Nephron progenitor cell (in vitro differentiated cells): ENCODE measurements at regions not wholly inside any gene's neighbourhood (a gene's known extent, or its start where the extent isn't known, plus 50 kb on each side); places are given as distances from the start of the nearest gene placed in this dataset.

ENCODE experiments used
- DNase-seq: peaks from one replicate; pipeline ENCODE4 v3.0.0; 2021
- H3K27ac Mint-ChIP-seq: 2 replicates; pipeline ENCODE4 v1.8.0; 2021; ENCODE audit warnings: mild to moderate bottlenecking, moderate library complexity, mixed read lengths
- H3K27me3 Mint-ChIP-seq: 2 replicates; pipeline ENCODE4 v1.8.0; 2021; ENCODE audit warnings: mild to moderate bottlenecking, low read depth, mixed read lengths; ENCODE audit not compliant: poor library complexity
- H3K36me3 Mint-ChIP-seq: 2 replicates; pipeline ENCODE4 v1.8.0; 2021; ENCODE audit warnings: low read depth, mixed read lengths
- H3K4me1 Mint-ChIP-seq: 2 replicates; pipeline ENCODE4 v1.8.0; 2021; ENCODE audit warnings: mixed read lengths
- H3K4me3 Mint-ChIP-seq: 2 replicates; pipeline ENCODE4 v1.8.0; 2021; ENCODE audit warnings: mild to moderate bottlenecking, moderate library complexity, mixed read lengths
- H3K9me3 Mint-ChIP-seq: 2 replicates; pipeline ENCODE4 v1.8.0; 2021; ENCODE audit warnings: mild to moderate bottlenecking, moderate library complexity, mixed read lengths
- TF ChIP-seq, protein P1 (sequence below): fragments of 200-600 bp; sonication (generic); IDR thresholded peaks from 2 replicates; pipeline ENCODE4 v1.5.0; 2021; ENCODE audit warnings: antibody characterized with exemption

DNA sequence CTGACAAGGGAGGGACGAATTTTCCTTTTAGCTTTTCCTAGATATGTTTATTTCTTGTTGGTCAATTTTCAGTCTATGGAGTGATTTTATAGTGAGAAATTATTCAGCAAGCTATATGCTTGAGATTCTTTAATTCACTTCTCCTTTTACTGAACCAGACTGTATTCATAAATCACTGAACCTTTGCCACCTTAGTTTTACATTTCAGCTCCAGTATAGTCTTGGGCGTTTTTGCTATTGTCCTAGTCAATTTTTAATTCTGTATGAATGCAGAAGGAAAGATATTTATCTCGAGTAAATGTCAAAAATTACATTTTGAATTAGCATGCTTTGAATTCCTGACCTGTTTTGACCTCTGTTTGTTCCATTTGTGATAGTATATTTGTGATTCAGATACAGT, 468.9 kb downstream of the IPMK start:
- Mint-ChIP-seq H3K27me3 (no peaks in the 10 kb centered on the region), H3K4me1 (no peaks in the 10 kb centered on the region), H3K36me3 (no peaks in the 10 kb centered on the region), H3K27ac (no peak overlapping the region), H3K4me3 (no peak overlapping the region), H3K9me3 (no peaks in the 10 kb centered on the region)
- TF ChIP-seq, protein P1, sequence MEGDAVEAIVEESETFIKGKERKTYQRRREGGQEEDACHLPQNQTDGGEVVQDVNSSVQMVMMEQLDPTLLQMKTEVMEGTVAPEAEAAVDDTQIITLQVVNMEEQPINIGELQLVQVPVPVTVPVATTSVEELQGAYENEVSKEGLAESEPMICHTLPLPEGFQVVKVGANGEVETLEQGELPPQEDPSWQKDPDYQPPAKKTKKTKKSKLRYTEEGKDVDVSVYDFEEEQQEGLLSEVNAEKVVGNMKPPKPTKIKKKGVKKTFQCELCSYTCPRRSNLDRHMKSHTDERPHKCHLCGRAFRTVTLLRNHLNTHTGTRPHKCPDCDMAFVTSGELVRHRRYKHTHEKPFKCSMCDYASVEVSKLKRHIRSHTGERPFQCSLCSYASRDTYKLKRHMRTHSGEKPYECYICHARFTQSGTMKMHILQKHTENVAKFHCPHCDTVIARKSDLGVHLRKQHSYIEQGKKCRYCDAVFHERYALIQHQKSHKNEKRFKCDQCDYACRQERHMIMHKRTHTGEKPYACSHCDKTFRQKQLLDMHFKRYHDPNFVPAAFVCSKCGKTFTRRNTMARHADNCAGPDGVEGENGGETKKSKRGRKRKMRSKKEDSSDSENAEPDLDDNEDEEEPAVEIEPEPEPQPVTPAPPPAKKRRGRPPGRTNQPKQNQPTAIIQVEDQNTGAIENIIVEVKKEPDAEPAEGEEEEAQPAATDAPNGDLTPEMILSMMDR, result no peak
- DNase-seq, result no peak

DNA sequence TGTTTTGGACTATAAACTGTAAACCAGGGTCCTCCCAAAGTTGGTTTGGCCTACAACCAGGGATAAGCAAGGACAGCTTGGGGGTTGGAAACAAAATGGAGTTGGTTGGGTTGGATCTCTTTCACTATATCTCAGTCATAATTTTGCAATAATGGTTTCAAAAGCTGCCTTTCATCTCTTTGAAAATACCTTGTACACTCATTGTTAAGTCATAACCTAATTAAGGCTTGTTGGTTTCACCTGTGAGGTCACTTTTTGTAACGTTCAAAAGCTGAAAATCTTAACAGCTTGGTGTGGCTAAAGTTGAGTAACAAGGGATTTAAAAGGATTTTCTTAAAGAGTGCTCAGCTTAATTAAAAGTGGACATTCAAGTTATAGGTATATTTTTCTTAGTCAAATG, 476.1 kb downstream of the IPMK start:
- Mint-ChIP-seq H3K4me3 (no peak overlapping the region), H3K36me3 (no peaks in the 10 kb centered on the region), H3K9me3 (no peaks in the 10 kb centered on the region), H3K4me1 (no peaks in the 10 kb centered on the region), H3K27me3 (peaks cover 2% of the 10 kb centered on the region), H3K27ac (no peak overlapping the region)
- TF ChIP-seq, protein P1, result no peak
- no peak for DNase-seq

GRCh38 chr10:57790703-57791102, 477.0 kb downstream of the IPMK start:
- H3K36me3 Mint-ChIP-seq, result no peaks in the 10 kb centered on the region

DNA sequence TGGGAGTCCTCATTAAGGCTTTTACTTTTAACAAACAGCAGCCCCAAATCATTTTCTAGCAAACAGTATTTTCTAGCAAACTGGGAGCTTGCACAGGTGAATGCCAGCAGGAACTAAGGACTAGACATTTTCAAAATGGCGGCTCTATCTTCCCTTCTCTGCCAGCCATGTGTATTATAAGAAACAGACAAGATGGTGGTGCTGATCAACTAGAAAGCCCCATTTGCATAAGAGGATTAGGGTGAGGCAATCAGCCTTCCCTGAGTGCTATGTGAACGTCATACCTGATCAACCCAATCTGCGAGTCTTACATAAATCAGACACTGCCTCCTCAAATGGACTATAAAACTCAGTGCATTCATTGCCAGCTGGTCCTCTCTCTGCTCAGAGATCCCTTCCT, 479.6 kb downstream of the IPMK start:
- no peaks in the 10 kb centered on the region for H3K36me3 Mint-ChIP-seq
- H3K27ac Mint-ChIP-seq, result no peak overlapping the region
- no peak overlapping the region for H3K4me3 Mint-ChIP-seq
- H3K27me3 Mint-ChIP-seq, result peaks cover 2% of the 10 kb centered on the region
- H3K4me1 Mint-ChIP-seq, result no peaks in the 10 kb centered on the region
- TF ChIP-seq, protein P1, result no peak
- DNase-seq, result no peak
- H3K9me3 Mint-ChIP-seq, result no peaks in the 10 kb centered on the region

More at GRCh38 chr10:57790703-57791102, 477.0 kb downstream of the IPMK start:
- H3K4me3 Mint-ChIP-seq, result no peak overlapping the region
- no peak for DNase-seq
- TF ChIP-seq, protein P1, result no peak
- H3K27ac Mint-ChIP-seq, result no peak overlapping the region
- no peaks in the 10 kb centered on the region for H3K9me3 Mint-ChIP-seq
- H3K4me1 Mint-ChIP-seq, result no peaks in the 10 kb centered on the region
- peaks cover 2% of the 10 kb centered on the region for H3K27me3 Mint-ChIP-seq

DNA sequence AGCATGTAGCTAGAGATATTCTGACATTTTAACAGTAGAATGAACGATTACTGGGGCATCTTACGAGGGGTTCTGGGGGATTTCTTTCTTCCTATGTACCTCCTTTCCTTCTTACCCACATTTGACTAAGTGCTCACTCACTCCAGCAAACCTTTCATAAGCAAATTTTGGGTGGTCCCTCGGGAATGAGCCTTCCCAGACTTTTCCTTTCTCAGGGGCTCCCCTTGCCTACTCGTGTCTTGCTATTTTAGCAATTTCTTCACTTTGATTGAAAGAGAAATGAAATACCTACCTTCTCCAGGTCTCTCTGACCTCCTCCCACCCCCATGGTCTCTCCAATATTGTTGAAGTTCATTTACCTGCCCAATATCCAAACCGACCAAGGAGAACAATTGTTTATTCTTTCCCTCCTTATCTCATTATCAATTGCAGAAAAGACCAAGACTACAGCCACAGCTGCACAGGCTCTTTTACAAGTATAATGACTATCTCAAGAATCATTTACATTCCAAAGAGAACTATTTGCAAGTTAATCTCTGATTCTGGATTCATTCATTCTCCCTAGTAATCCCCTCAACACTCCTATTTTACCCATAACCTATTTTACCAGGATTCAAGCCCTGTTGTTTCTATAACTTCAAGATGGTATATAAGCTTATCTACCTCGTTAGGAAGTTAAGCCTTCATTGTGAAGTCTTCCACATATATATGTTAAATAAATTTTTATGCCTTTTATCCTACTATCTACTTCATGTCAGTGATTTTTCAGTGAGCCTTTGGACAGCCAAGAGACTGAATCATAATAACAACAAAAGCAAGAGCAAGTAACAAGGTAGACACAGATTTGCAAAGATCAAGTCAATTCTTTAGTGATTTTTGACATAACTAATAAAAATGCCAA, 480.6 kb downstream of the IPMK start:
- H3K9me3 Mint-ChIP-seq, result no peaks in the 10 kb centered on the region
- H3K27ac Mint-ChIP-seq, result no peak overlapping the region
- no peak overlapping the region for H3K4me3 Mint-ChIP-seq
- no peaks in the 10 kb centered on the region for H3K4me1 Mint-ChIP-seq
- no peak for DNase-seq
- no peaks in the 10 kb centered on the region for H3K36me3 Mint-ChIP-seq
- TF ChIP-seq, protein P1, result no peak
- H3K27me3 Mint-ChIP-seq, result peaks cover 2% of the 10 kb centered on the region

GRCh38 chr10:57786331-57786730, 481.4 kb downstream of the IPMK start:
- no peak overlapping the region for H3K4me3 Mint-ChIP-seq
- peaks cover 2% of the 10 kb centered on the region for H3K27me3 Mint-ChIP-seq
- no peak overlapping the region for H3K27ac Mint-ChIP-seq
- DNase-seq, result no peak
- no peaks in the 10 kb centered on the region for H3K9me3 Mint-ChIP-seq
- H3K36me3 Mint-ChIP-seq, result no peaks in the 10 kb centered on the region
- TF ChIP-seq, protein P1, result no peak
- no peaks in the 10 kb centered on the region for H3K4me1 Mint-ChIP-seq
